HEK293 (cell line): ENCODE measurements at regions not wholly inside any gene's neighbourhood (a gene's known extent, or its start where the extent isn't known, plus 50 kb on each side); places are given as distances from the start of the nearest gene placed in this dataset.

Source experiments
- YY1 ChIP-seq: fragments of 450-650 bp; formaldehyde crosslinking; IDR thresholded peaks from 2 replicates; pipeline ENCODE4 v1.5.1; 2018; ENCODE audit warnings: missing biosample characterization, missing genetic modification characterization
- ZNF146 ChIP-seq: fragments of 450-650 bp; formaldehyde crosslinking; IDR thresholded peaks from 2 replicates; pipeline ENCODE4 v1.5.1; 2016; ENCODE audit warnings: missing biosample characterization, missing genetic modification characterization
- ZNF223 ChIP-seq: fragments of 450-650 bp; formaldehyde crosslinking; IDR thresholded peaks from 2 replicates; pipeline ENCODE4 v1.5.1; 2016; ENCODE audit warnings: missing biosample characterization, missing genetic modification characterization
- ZNF266 ChIP-seq: fragments of 450-650 bp; formaldehyde crosslinking; IDR thresholded peaks from 2 replicates; pipeline ENCODE4 v1.5.1; 2016; ENCODE audit warnings: missing biosample characterization, missing genetic modification characterization, low read depth
- ZNF629 ChIP-seq: fragments of 450-650 bp; formaldehyde crosslinking; IDR thresholded peaks from 2 replicates; pipeline ENCODE4 v1.5.1; 2017; ENCODE audit warnings: missing biosample characterization, missing genetic modification characterization
- TF ChIP-seq, protein P1 (sequence below): fragments of 450-650 bp; formaldehyde crosslinking; IDR thresholded peaks from 2 replicates; pipeline ENCODE4 v1.5.1; 2016; ENCODE audit warnings: missing biosample characterization, missing genetic modification characterization
- TF ChIP-seq, protein P2 (sequence below): fragments of 450-650 bp; formaldehyde crosslinking; IDR thresholded peaks from 2 replicates; pipeline ENCODE4 v1.5.1; 2016; ENCODE audit warnings: missing biosample characterization, missing genetic modification characterization
- TF ChIP-seq, protein P3 (sequence below): fragments of 450-650 bp; formaldehyde crosslinking; IDR thresholded peaks from 2 replicates; pipeline ENCODE4 v1.5.1; 2017; ENCODE audit warnings: missing biosample characterization, missing genetic modification characterization

DNA sequence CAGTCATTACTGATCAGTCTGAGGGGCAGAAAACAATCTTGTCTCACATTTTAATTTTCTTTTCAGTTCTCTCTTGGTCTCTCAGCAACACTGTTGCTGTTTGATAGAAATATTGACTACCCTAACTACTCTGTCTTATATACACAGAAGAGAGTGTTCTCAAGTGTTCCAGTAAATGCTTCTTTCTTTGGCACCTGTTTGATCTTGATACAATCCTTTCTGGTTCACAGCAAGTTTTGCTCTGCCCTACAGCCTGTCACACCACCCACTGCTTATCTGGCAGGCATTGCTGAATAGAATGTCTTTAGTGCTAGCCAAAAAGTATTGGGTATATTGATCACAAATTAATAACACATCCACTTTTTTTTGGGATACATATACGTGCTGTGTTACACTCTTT lies 75.7 kb upstream of the WLS start:
- no peak for TF ChIP-seq ZNF146 (tag by site-specific recombination)
- TF ChIP-seq, protein P1, sequence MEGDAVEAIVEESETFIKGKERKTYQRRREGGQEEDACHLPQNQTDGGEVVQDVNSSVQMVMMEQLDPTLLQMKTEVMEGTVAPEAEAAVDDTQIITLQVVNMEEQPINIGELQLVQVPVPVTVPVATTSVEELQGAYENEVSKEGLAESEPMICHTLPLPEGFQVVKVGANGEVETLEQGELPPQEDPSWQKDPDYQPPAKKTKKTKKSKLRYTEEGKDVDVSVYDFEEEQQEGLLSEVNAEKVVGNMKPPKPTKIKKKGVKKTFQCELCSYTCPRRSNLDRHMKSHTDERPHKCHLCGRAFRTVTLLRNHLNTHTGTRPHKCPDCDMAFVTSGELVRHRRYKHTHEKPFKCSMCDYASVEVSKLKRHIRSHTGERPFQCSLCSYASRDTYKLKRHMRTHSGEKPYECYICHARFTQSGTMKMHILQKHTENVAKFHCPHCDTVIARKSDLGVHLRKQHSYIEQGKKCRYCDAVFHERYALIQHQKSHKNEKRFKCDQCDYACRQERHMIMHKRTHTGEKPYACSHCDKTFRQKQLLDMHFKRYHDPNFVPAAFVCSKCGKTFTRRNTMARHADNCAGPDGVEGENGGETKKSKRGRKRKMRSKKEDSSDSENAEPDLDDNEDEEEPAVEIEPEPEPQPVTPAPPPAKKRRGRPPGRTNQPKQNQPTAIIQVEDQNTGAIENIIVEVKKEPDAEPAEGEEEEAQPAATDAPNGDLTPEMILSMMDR: no peak
- no peak for TF ChIP-seq ZNF629 (tag by site-specific recombination)
- no peak for TF ChIP-seq ZNF223 (tag by site-specific recombination)
- no peak for TF ChIP-seq YY1 (tag by site-specific recombination)
- TF ChIP-seq ZNF266 (tag by site-specific recombination): no peak
- TF ChIP-seq, protein P2, sequence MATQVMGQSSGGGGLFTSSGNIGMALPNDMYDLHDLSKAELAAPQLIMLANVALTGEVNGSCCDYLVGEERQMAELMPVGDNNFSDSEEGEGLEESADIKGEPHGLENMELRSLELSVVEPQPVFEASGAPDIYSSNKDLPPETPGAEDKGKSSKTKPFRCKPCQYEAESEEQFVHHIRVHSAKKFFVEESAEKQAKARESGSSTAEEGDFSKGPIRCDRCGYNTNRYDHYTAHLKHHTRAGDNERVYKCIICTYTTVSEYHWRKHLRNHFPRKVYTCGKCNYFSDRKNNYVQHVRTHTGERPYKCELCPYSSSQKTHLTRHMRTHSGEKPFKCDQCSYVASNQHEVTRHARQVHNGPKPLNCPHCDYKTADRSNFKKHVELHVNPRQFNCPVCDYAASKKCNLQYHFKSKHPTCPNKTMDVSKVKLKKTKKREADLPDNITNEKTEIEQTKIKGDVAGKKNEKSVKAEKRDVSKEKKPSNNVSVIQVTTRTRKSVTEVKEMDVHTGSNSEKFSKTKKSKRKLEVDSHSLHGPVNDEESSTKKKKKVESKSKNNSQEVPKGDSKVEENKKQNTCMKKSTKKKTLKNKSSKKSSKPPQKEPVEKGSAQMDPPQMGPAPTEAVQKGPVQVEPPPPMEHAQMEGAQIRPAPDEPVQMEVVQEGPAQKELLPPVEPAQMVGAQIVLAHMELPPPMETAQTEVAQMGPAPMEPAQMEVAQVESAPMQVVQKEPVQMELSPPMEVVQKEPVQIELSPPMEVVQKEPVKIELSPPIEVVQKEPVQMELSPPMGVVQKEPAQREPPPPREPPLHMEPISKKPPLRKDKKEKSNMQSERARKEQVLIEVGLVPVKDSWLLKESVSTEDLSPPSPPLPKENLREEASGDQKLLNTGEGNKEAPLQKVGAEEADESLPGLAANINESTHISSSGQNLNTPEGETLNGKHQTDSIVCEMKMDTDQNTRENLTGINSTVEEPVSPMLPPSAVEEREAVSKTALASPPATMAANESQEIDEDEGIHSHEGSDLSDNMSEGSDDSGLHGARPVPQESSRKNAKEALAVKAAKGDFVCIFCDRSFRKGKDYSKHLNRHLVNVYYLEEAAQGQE (tag by site-specific recombination): no peak
- TF ChIP-seq, protein P3, sequence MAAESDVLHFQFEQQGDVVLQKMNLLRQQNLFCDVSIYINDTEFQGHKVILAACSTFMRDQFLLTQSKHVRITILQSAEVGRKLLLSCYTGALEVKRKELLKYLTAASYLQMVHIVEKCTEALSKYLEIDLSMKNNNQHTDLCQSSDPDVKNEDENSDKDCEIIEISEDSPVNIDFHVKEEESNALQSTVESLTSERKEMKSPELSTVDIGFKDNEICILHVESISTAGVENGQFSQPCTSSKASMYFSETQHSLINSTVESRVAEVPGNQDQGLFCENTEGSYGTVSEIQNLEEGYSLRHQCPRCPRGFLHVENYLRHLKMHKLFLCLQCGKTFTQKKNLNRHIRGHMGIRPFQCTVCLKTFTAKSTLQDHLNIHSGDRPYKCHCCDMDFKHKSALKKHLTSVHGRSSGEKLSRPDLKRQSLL (tag by site-specific recombination): no peak
